ENCODE measurements at regions not wholly inside any gene's neighbourhood (a gene's known extent, or its start where the extent isn't known, plus 50 kb on each side); places are given as distances from the start of the nearest gene placed in this dataset.

- H3K9me3 Mint-ChIP-seq: peaks cover 6% of the 10 kb centered on the region
- no peak overlapping the region for H3K27ac Mint-ChIP-seq
- no peaks in the 10 kb centered on the region for H3K36me3 Mint-ChIP-seq
- ATAC-seq (no peak), DNase-seq (ENCODE audit: low spot score in 2 of 2) (no peak)
- H3K4me3 Mint-ChIP-seq: no peak overlapping the region
- H3K4me1 Mint-ChIP-seq: peaks cover 5% of the 10 kb centered on the region
Measured at GRCh38 chr14:97820781-97821180, 1023.6 kb downstream of the VRK1 start.

- no peak for ATAC-seq
- no peak for DNase-seq (ENCODE audit: low spot score in 2 of 2)
- H3K4me3 Mint-ChIP-seq: no peak overlapping the region
- H3K4me1 Mint-ChIP-seq: peaks cover 5% of the 10 kb centered on the region
- H3K9me3 Mint-ChIP-seq: peaks cover 6% of the 10 kb centered on the region
- peak overlapping the region; percentile 65 for H3K27ac Mint-ChIP-seq
- H3K36me3 Mint-ChIP-seq: no peaks in the 10 kb centered on the region
Measured at GRCh38 chr14:97824218-97824617, 1027.0 kb downstream of the VRK1 start.

GRCh38 chr14:97827746-97828145, 1030.6 kb downstream of the VRK1 start:
- ATAC-seq: no peak
- no peak overlapping the region for H3K4me3 Mint-ChIP-seq
- no peak overlapping the region for H3K27ac Mint-ChIP-seq
- peaks cover 6% of the 10 kb centered on the region for H3K9me3 Mint-ChIP-seq
- DNase-seq (ENCODE audit: low spot score in 2 of 2): no peak
- H3K36me3 Mint-ChIP-seq: no peaks in the 10 kb centered on the region
- H3K4me1 Mint-ChIP-seq: no peaks in the 10 kb centered on the region

- no peak for DNase-seq (ENCODE audit: low spot score in 2 of 2)
- H3K36me3 Mint-ChIP-seq: no peaks in the 10 kb centered on the region
- no peak for ATAC-seq
- no peak overlapping the region for H3K27ac Mint-ChIP-seq
- no peaks in the 10 kb centered on the region for H3K4me1 Mint-ChIP-seq
- H3K4me3 Mint-ChIP-seq: no peak overlapping the region
- no peaks in the 10 kb centered on the region for H3K9me3 Mint-ChIP-seq
Measured at GRCh38 chr14:97832776-97833175, 1035.6 kb downstream of the VRK1 start.

- H3K4me1 Mint-ChIP-seq: peaks cover 6% of the 10 kb centered on the region
- no peaks in the 10 kb centered on the region for H3K9me3 Mint-ChIP-seq
- no peak overlapping the region for H3K27ac Mint-ChIP-seq
- DNase-seq (ENCODE audit: low spot score in 2 of 2): no peak
- no peak for ATAC-seq
- no peaks in the 10 kb centered on the region for H3K36me3 Mint-ChIP-seq
- no peak overlapping the region for H3K4me3 Mint-ChIP-seq
Measured at GRCh38 chr14:97838986-97839385, 1041.8 kb downstream of the VRK1 start.

GRCh38 chr14:97840159-97840558, 1043.0 kb downstream of the VRK1 start:
- H3K9me3 Mint-ChIP-seq: no peaks in the 10 kb centered on the region
- no peak for DNase-seq (ENCODE audit: low spot score in 2 of 2)
- no peak overlapping the region for H3K4me3 Mint-ChIP-seq
- H3K27ac Mint-ChIP-seq: no peak overlapping the region
- H3K36me3 Mint-ChIP-seq: no peaks in the 10 kb centered on the region
- ATAC-seq: no peak
- H3K4me1 Mint-ChIP-seq: peaks cover 6% of the 10 kb centered on the region

GRCh38 chr14:97841762-97842161, 1044.6 kb downstream of the VRK1 start:
- H3K27ac Mint-ChIP-seq: no peak overlapping the region

GRCh38 chr14:97843066-97843465, 1045.9 kb downstream of the VRK1 start:
- H3K36me3 Mint-ChIP-seq: no peaks in the 10 kb centered on the region
- H3K27ac Mint-ChIP-seq: no peak overlapping the region
- DNase-seq (ENCODE audit: low spot score in 2 of 2) (peak in 1 of 2 donors; percentile 13), ATAC-seq (no peak)
- H3K4me3 Mint-ChIP-seq: no peak overlapping the region
- peaks cover 6% of the 10 kb centered on the region for H3K4me1 Mint-ChIP-seq
- no peaks in the 10 kb centered on the region for H3K9me3 Mint-ChIP-seq

More at GRCh38 chr14:97841762-97842161, 1044.6 kb downstream of the VRK1 start:
- Mint-ChIP-seq H3K36me3 (no peaks in the 10 kb centered on the region), H3K9me3 (no peaks in the 10 kb centered on the region), H3K4me1 (peaks cover 6% of the 10 kb centered on the region), H3K4me3 (no peak overlapping the region)
- ATAC-seq: no peak
- no peak for DNase-seq (ENCODE audit: low spot score in 2 of 2)

GRCh38 chr14:97844042-97844441, 1046.9 kb downstream of the VRK1 start:
- Mint-ChIP-seq H3K4me1 (peaks cover 6% of the 10 kb centered on the region), H3K27ac (no peak overlapping the region), H3K4me3 (no peak overlapping the region), H3K36me3 (no peaks in the 10 kb centered on the region), H3K9me3 (no peaks in the 10 kb centered on the region)
- ATAC-seq (no peak), DNase-seq (ENCODE audit: low spot score in 2 of 2) (peak in 1 of 2 donors; percentile 28)

GRCh38 chr14:97846156-97846555, 1049.0 kb downstream of the VRK1 start:
- DNase-seq (ENCODE audit: low spot score in 2 of 2) (peak in 1 of 2 donors; percentile 53), ATAC-seq (peak; percentile 74)
- Mint-ChIP-seq H3K9me3 (no peaks in the 10 kb centered on the region), H3K27ac (no peak overlapping the region), H3K36me3 (no peaks in the 10 kb centered on the region), H3K4me3 (no peak overlapping the region), H3K4me1 (peaks cover 6% of the 10 kb centered on the region)

GRCh38 chr14:97848317-97848980, 1051.3 kb downstream of the VRK1 start:
- no peaks in the 10 kb centered on the region for H3K9me3 Mint-ChIP-seq
- ATAC-seq (no peak), DNase-seq (ENCODE audit: low spot score in 2 of 2) (no peak)
- H3K4me1 Mint-ChIP-seq: no peaks in the 10 kb centered on the region
- no peak overlapping the region for H3K27ac Mint-ChIP-seq
- no peaks in the 10 kb centered on the region for H3K36me3 Mint-ChIP-seq
- H3K4me3 Mint-ChIP-seq: no peak overlapping the region

- H3K9me3 Mint-ChIP-seq: no peaks in the 10 kb centered on the region
- no peaks in the 10 kb centered on the region for H3K4me1 Mint-ChIP-seq
- no peaks in the 10 kb centered on the region for H3K36me3 Mint-ChIP-seq
- H3K4me3 Mint-ChIP-seq: no peak overlapping the region
- ATAC-seq (no peak), DNase-seq (ENCODE audit: low spot score in 2 of 2) (no peak)
- no peak overlapping the region for H3K27ac Mint-ChIP-seq
Measured at GRCh38 chr14:97850466-97850865, 1053.3 kb downstream of the VRK1 start.

- Mint-ChIP-seq H3K4me1 (no peaks in the 10 kb centered on the region), H3K4me3 (no peak overlapping the region), H3K36me3 (no peaks in the 10 kb centered on the region), H3K9me3 (no peaks in the 10 kb centered on the region), H3K27ac (no peak overlapping the region)
- ATAC-seq (no peak), DNase-seq (ENCODE audit: low spot score in 2 of 2) (no peak)
Measured at GRCh38 chr14:97850886-97851285, 1053.7 kb downstream of the VRK1 start.

- Mint-ChIP-seq H3K4me3 (no peak overlapping the region), H3K27ac (no peak overlapping the region), H3K9me3 (no peaks in the 10 kb centered on the region), H3K4me1 (no peaks in the 10 kb centered on the region), H3K36me3 (no peaks in the 10 kb centered on the region)
- DNase-seq (ENCODE audit: low spot score in 2 of 2) (no peak), ATAC-seq (no peak)
Measured at GRCh38 chr14:97851428-97851995, 1054.3 kb downstream of the VRK1 start.

GRCh38 chr14:97854918-97855317, 1057.7 kb downstream of the VRK1 start:
- ATAC-seq: no peak
- H3K4me3 Mint-ChIP-seq: no peak overlapping the region
- DNase-seq (ENCODE audit: low spot score in 2 of 2): no peak
- H3K27ac Mint-ChIP-seq: no peak overlapping the region
- no peaks in the 10 kb centered on the region for H3K4me1 Mint-ChIP-seq
- H3K36me3 Mint-ChIP-seq: no peaks in the 10 kb centered on the region
- no peaks in the 10 kb centered on the region for H3K9me3 Mint-ChIP-seq

GRCh38 chr14:97866195-97866594, 1069.0 kb downstream of the VRK1 start:
- H3K4me1 Mint-ChIP-seq: no peaks in the 10 kb centered on the region
- DNase-seq (ENCODE audit: low spot score in 2 of 2) (no peak), ATAC-seq (no peak)
- H3K9me3 Mint-ChIP-seq: no peaks in the 10 kb centered on the region
- no peak overlapping the region for H3K4me3 Mint-ChIP-seq
- H3K36me3 Mint-ChIP-seq: no peaks in the 10 kb centered on the region
- no peak overlapping the region for H3K27ac Mint-ChIP-seq

Data from stimulated activated effector memory CD8-positive, alpha-beta T cell treated with anti-CD3 and anti-CD28 coated beads, Interleukin-12 subunit alpha, Interleukin-12 subunit beta, amount 100 ng/mL, for 72 hours (primary cell).